PFSK-1 (cell line): ENCODE measurements at regions not wholly inside any gene's neighbourhood (a gene's known extent, or its start where the extent isn't known, plus 50 kb on each side); places are given as distances from the start of the nearest gene placed in this dataset.

Experiments
- FOXP2 ChIP-seq: optimal IDR thresholded peaks from 2 replicates; pipeline ENCODE3; 2011; ENCODE audit warnings: borderline replicate concordance, control low read depth, inconsistent platforms; ENCODE audit not compliant: insufficient read depth; ENCODE audit errors: extremely low read length, extremely low read depth
- POLR2AphosphoS5 ChIP-seq: IDR thresholded peaks from 2 replicates; pipeline ENCODE4 v1.6.1; 2012; ENCODE audit warnings: low read depth, mild to moderate bottlenecking, control low read depth, low read length, moderate library complexity
- SIN3A ChIP-seq: IDR thresholded peaks from 2 replicates; pipeline ENCODE4 v1.6.1; 2012; ENCODE audit warnings: mild to moderate bottlenecking, low read length, moderate library complexity, borderline replicate concordance; ENCODE audit not compliant: insufficient read depth
- TAF1 ChIP-seq: IDR thresholded peaks from 2 replicates; pipeline ENCODE4 v1.6.1; 2012; ENCODE audit warnings: low read length, control low read depth, borderline replicate concordance; ENCODE audit not compliant: insufficient read depth
- TF ChIP-seq, protein P1 (sequence below), 2 experiments: IDR thresholded peaks; 2 replicates each; pipeline versions ENCODE4 v1.6.1 to v1.8.0; 2011 to 2012; ENCODE audit warnings: low read depth in 2 of 2, low read length in 2 of 2, control low read depth in 1 of 2, inconsistent platforms in 1 of 2, mild to moderate bottlenecking in 1 of 2, moderate library complexity in 1 of 2; ENCODE audit not compliant: insufficient read depth in 1 of 2

DNA sequence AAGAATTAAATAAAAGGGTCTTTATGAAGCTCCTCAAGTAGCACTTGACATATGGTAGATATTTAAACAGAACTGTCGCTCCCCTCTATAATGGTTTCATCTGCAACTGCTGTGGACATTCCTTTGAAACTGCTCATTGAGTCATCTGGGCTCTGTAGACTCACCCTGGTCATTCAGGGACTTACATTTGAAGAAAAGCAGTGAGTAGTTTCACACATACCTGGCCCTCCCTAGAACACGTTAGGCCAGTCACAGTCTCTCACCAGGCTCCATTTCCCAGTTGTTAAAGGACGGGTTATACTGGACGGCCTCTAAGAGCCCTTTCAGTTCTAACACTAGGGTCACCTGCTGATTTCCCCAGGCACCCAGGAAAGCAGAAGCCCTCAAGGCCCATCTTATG lies 217.0 kb downstream of the BCL11B start:
- TF ChIP-seq, protein P1, sequence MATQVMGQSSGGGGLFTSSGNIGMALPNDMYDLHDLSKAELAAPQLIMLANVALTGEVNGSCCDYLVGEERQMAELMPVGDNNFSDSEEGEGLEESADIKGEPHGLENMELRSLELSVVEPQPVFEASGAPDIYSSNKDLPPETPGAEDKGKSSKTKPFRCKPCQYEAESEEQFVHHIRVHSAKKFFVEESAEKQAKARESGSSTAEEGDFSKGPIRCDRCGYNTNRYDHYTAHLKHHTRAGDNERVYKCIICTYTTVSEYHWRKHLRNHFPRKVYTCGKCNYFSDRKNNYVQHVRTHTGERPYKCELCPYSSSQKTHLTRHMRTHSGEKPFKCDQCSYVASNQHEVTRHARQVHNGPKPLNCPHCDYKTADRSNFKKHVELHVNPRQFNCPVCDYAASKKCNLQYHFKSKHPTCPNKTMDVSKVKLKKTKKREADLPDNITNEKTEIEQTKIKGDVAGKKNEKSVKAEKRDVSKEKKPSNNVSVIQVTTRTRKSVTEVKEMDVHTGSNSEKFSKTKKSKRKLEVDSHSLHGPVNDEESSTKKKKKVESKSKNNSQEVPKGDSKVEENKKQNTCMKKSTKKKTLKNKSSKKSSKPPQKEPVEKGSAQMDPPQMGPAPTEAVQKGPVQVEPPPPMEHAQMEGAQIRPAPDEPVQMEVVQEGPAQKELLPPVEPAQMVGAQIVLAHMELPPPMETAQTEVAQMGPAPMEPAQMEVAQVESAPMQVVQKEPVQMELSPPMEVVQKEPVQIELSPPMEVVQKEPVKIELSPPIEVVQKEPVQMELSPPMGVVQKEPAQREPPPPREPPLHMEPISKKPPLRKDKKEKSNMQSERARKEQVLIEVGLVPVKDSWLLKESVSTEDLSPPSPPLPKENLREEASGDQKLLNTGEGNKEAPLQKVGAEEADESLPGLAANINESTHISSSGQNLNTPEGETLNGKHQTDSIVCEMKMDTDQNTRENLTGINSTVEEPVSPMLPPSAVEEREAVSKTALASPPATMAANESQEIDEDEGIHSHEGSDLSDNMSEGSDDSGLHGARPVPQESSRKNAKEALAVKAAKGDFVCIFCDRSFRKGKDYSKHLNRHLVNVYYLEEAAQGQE (IDR thresholded peaks at IDR 0.05; ENCODE audit: insufficient read depth in 1 of 2, low read depth in 2 of 2, low read length in 2 of 2) = no peak
- no peak for TF ChIP-seq SIN3A
- no peak for TF ChIP-seq TAF1
- no peak for TF ChIP-seq POLR2AphosphoS5
- TF ChIP-seq FOXP2 = no peak

DNA sequence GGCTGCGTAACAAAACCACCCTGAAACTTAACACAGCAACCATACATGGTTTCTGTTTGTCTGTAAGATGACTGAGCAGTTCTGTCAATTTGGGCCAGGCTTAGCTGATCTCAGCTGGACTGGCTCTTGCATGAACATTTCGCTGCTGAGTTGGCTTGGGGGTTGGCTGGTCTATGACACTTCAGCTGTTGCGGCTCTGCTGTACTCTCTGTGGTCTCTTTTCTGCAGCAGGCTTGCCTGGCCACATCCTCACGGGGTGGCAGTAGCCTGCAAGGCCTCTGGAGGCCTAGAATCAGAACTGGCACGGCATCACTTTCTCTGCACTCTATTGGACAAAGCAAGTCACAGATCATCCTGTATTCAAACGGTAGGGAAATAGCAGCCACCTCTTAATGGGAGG lies 216.2 kb downstream of the BCL11B start:
- TF ChIP-seq TAF1 = no peak
- no peak for TF ChIP-seq POLR2AphosphoS5
- no peak for TF ChIP-seq SIN3A
- TF ChIP-seq, protein P1 (IDR thresholded peaks at IDR 0.05; ENCODE audit: insufficient read depth in 1 of 2, low read depth in 2 of 2, low read length in 2 of 2) = no peak
- no peak for TF ChIP-seq FOXP2

DNA sequence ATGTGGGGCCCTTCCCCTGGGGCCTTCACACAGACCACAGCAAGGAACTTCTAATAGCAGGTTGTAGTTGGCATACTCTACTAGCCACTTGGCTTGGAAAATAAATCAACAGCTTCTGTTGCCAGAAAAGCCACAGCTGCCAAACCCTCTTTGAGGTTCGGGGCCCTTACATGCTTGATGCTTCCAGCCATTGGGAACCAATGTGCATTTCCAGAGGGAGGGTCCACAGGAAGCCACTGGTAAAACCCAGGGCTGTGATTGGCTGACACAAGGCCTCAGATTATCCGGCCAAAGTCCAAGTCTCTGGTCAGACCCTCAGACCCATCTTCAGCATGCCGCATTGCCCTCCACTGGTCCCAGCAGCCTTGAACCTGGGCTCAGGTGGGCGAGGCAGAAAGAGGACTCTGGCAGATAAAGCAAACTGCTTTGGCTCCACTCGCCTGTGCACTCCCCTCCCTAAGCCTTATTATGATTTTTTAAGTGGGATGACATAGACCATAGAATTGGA lies 214.4 kb downstream of the BCL11B start:
- TF ChIP-seq FOXP2 (no peak), POLR2AphosphoS5 (no peak), TAF1 (no peak), SIN3A (no peak)
- TF ChIP-seq, protein P1 (IDR thresholded peaks at IDR 0.05; ENCODE audit: insufficient read depth in 1 of 2, low read depth in 2 of 2, low read length in 2 of 2) = no peak

DNA sequence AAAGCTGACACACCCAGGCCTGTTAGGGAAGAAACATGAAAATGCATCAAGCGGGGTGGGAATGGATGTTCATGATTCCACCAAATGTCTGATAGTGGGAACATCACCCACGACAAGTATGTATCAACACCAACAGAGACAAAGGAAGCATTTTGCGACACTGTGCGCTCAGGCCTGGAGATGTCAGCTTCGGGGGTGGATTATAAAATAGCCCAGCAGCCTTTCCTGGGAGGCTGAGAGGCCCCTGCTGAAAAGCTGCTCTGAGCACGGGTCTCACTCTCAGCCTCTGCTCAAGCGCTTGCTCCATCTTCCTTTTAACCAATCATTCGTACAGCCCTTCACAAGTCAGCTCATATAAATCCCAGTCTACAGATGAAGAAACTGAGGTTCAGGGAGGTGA lies 213.5 kb downstream of the BCL11B start:
- TF ChIP-seq POLR2AphosphoS5 (no peak), TAF1 (no peak), FOXP2 (no peak), SIN3A (no peak)
- TF ChIP-seq, protein P1 (IDR thresholded peaks at IDR 0.05; ENCODE audit: insufficient read depth in 1 of 2, low read depth in 2 of 2, low read length in 2 of 2) = no peak

DNA sequence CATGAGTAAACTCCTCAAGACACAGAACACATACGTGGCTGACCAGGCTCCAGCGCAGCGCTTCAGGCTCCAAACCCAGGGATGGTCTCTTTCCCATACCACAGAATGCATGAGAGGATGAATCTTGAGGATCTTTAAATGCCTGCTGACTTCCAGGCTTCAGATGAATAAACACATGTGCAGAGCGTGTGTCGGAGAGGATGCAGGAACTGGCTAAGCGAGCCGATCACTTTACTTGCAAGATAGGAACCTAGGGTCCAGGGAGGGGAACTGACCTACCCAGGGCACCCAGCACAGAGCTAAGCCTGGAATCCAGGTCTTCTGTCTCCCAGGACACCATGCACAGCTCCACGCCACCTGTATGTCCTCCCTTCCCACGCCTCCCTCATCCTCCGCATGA lies 209.8 kb downstream of the BCL11B start:
- TF ChIP-seq TAF1 = no peak
- TF ChIP-seq SIN3A = no peak
- TF ChIP-seq, protein P1 (IDR thresholded peaks at IDR 0.05; ENCODE audit: insufficient read depth in 1 of 2, low read depth in 2 of 2, low read length in 2 of 2) = no peak
- no peak for TF ChIP-seq FOXP2
- TF ChIP-seq POLR2AphosphoS5 = no peak
